ENCODE measurements at regions not wholly inside any gene's neighbourhood (a gene's known extent, or its start where the extent isn't known, plus 50 kb on each side); places are given as distances from the start of the nearest gene placed in this dataset.

DNA sequence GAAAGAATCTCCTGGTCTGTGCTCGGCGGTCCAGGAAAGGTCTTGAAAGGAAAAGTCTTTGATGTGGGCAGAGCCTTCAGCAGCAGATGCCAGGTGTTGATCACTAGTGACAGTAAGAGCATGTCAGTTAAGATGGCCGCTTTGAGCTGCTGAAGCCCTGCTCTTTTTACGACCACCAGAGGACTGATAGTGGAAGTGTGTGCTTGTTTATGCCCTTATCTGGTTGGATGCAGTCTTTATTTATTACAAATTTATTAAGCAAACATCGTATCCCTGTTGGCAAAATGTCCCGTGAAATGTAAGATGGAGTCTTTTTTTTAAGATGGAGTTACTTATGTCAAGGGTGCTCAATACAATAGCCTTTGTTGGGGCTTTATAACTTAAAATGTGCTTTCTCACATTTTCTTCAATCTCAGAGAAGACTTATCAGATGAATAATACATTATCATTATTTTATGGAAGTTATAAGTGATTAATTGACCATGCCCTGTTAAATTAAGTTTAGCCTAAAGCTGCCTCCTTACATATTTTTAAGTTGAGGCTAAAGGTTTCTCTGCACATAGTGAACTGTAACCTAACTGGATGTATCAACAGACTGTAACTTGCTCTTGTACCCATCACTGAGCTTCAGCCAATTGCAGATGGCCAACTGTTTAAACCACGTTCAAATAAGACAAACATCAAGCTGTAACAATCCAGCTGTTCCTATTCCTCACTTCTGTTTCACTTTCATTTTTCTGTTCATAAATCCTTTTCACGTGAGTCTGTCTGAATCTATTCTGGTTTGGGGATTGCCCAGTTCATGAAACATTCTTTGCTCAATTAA lies 97.4 kb upstream of the PIK3CG start:
- TF ChIP-seq FOXP2 (optimal IDR thresholded peaks at IDR 0.05; ENCODE audit: control extremely low read depth, extremely low read length, insufficient read depth) (no peak), POLR2AphosphoS5 (IDR thresholded peaks at IDR 0.05; ENCODE audit: borderline replicate concordance, low read depth, low read length) (no peak)
- H3K27ac ChIP-seq = no peak overlapping the region
- no peak for DNase-seq (ENCODE audit: low read depth, low spot score)
- no peak overlapping the region for H3K9ac ChIP-seq (ENCODE audit: insufficient read length)
- no peaks in the 10 kb centered on the region for H3K36me3 ChIP-seq (ENCODE audit: insufficient read depth, low read length)
- H3K4me3 ChIP-seq = no peak overlapping the region
- no peaks in the 10 kb centered on the region for H3K9me3 ChIP-seq (ENCODE audit: low read depth, low read length)

DNA sequence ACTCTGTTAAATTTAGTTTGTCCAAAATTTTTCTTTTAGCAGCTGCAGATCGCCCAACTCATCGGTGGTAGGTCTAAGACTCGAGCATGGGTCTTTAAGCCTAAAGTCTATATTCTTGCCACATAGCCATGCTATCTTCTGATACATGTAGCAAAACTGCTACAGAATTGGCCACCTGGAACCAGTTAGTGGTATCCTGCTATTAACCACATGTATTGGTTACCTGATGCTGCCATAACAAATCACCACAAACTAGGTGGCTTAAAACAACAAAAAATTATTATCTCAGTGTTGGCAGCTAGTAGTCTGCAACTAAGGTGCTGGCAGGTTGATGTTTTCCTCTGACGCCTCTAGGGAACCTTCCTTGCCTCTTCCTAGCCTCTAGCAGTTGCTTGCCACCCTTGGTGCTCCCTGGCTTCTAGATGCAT lies 96.7 kb upstream of the PIK3CG start:
- Histone ChIP-seq H3K4me3 (no peak overlapping the region), H3K27ac (no peak overlapping the region), H3K9me3 (ENCODE audit: low read depth, low read length) (no peaks in the 10 kb centered on the region), H3K36me3 (ENCODE audit: insufficient read depth, low read length) (no peaks in the 10 kb centered on the region), H3K9ac (ENCODE audit: insufficient read length) (no peak overlapping the region)
- no peak for DNase-seq (ENCODE audit: low read depth, low spot score)
- TF ChIP-seq POLR2AphosphoS5 (IDR thresholded peaks at IDR 0.05; ENCODE audit: borderline replicate concordance, low read depth, low read length) (no peak), EZH2 (IDR thresholded peaks at IDR 0.05) (no peak), FOXP2 (optimal IDR thresholded peaks at IDR 0.05; ENCODE audit: control extremely low read depth, extremely low read length, insufficient read depth) (no peak)

DNA sequence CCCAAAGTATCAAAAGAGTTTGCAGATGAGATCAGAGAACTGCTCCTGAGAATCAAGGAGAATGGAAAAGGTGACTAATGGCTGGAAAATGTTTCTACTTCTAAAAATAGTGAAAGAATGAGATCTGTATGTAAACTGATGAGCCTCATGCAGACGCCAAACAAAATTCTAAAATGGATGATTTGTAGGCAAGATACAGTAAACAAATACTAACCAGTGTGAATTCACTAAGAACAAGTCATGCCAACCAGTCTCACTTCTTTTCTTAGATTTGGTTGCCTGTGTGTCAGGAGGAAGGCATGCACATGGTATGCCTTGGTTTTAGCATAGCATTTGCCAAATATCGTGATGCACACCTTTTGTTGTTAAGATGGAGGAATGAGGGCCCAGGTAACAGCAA lies 94.9 kb upstream of the PIK3CG start:
- no peak overlapping the region for H3K27ac ChIP-seq
- H3K4me3 ChIP-seq = no peak overlapping the region
- H3K36me3 ChIP-seq (ENCODE audit: insufficient read depth, low read length) = no peaks in the 10 kb centered on the region
- H3K9ac ChIP-seq (ENCODE audit: insufficient read length) = no peak overlapping the region
- no peak for TF ChIP-seq POLR2AphosphoS5 (IDR thresholded peaks at IDR 0.05; ENCODE audit: borderline replicate concordance, low read depth, low read length)
- no peak for TF ChIP-seq FOXP2 (optimal IDR thresholded peaks at IDR 0.05; ENCODE audit: control extremely low read depth, extremely low read length, insufficient read depth)
- TF ChIP-seq EZH2 (IDR thresholded peaks at IDR 0.05) = no peak
- no peaks in the 10 kb centered on the region for H3K9me3 ChIP-seq (ENCODE audit: low read depth, low read length)
- DNase-seq (ENCODE audit: low read depth, low spot score) = no peak

DNA sequence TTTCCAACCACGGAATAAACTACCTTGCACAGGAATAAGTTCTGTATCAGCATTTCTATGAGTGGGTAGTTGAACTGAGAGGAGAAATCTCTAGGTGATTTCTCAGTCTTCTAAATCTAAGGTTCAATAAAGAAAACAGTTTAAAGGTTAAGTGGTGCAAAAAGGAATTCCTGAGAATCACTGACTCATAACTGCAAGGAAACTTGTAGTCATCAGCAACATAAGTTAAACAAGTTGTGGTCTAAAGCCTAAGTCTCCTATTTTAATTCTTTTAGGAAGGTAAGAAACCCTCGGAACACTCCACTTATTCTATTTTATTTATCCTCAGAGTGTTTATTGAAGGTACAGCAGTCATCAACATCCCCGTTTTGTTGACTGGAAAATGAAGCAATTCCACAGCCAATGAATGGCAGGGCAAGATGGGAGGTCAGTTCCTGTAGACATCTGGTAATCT lies 92.4 kb upstream of the PIK3CG start:
- no peaks in the 10 kb centered on the region for H3K36me3 ChIP-seq (ENCODE audit: insufficient read depth, low read length)
- H3K4me3 ChIP-seq = no peak overlapping the region
- no peak overlapping the region for H3K9ac ChIP-seq (ENCODE audit: insufficient read length)
- TF ChIP-seq FOXP2 (optimal IDR thresholded peaks at IDR 0.05; ENCODE audit: control extremely low read depth, extremely low read length, insufficient read depth) = no peak
- no peaks in the 10 kb centered on the region for H3K9me3 ChIP-seq (ENCODE audit: low read depth, low read length)
- DNase-seq (ENCODE audit: low read depth, low spot score) = no peak
- no peak overlapping the region for H3K27ac ChIP-seq

DNA sequence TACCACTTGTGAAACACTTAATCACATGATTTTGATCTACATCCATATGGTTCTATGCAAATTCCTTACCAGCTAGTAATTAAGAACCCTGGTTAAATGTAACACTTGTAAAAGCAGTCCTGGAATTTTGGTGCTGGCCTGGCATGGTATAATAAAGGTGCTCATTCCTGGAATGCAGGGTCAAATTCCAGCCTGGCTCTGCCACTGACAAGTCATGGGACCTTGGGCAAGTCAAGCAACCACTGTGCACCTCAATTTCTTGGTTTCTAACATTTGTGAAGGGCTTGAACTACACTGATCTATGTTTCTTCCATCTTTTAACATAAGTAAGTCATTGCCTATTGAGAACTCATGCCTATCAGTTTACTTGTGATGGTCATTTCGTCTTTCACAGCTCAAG lies 91.9 kb upstream of the PIK3CG start:
- DNase-seq (ENCODE audit: low read depth, low spot score) = no peak
- Histone ChIP-seq H3K4me3 (no peak overlapping the region), H3K9me3 (ENCODE audit: low read depth, low read length) (no peaks in the 10 kb centered on the region), H3K27ac (no peak overlapping the region), H3K36me3 (ENCODE audit: insufficient read depth, low read length) (no peaks in the 10 kb centered on the region), H3K9ac (ENCODE audit: insufficient read length) (no peak overlapping the region)
- TF ChIP-seq EZH2 (IDR thresholded peaks at IDR 0.05) (no peak), FOXP2 (optimal IDR thresholded peaks at IDR 0.05; ENCODE audit: control extremely low read depth, extremely low read length, insufficient read depth) (no peak), POLR2AphosphoS5 (IDR thresholded peaks at IDR 0.05; ENCODE audit: borderline replicate concordance, low read depth, low read length) (no peak)

DNA sequence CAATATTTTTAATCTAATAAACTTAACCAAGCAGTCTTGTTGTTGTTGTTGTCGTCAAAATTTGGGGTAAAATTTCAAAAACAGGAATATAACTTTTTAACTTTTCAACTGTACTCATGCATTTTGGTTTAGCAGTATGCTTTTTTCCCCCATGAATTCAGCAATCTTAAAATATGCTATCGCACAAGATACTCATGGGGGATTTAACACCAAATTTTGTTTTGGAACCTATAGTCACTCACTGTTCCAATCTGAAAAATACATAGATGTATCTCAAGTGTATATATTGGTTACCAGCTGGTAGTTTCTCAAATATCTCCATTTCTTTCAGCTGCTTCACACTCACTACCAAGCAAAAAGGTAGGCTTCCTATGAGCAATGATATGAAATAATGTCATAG lies 91.4 kb upstream of the PIK3CG start:
- Histone ChIP-seq H3K9me3 (ENCODE audit: low read depth, low read length) (no peaks in the 10 kb centered on the region), H3K9ac (ENCODE audit: insufficient read length) (no peak overlapping the region), H3K27ac (no peak overlapping the region), H3K4me3 (no peak overlapping the region), H3K36me3 (ENCODE audit: insufficient read depth, low read length) (no peaks in the 10 kb centered on the region)
- no peak for DNase-seq (ENCODE audit: low read depth, low spot score)
- TF ChIP-seq EZH2 (IDR thresholded peaks at IDR 0.05) (no peak), FOXP2 (optimal IDR thresholded peaks at IDR 0.05; ENCODE audit: control extremely low read depth, extremely low read length, insufficient read depth) (no peak), POLR2AphosphoS5 (IDR thresholded peaks at IDR 0.05; ENCODE audit: borderline replicate concordance, low read depth, low read length) (no peak)

DNA sequence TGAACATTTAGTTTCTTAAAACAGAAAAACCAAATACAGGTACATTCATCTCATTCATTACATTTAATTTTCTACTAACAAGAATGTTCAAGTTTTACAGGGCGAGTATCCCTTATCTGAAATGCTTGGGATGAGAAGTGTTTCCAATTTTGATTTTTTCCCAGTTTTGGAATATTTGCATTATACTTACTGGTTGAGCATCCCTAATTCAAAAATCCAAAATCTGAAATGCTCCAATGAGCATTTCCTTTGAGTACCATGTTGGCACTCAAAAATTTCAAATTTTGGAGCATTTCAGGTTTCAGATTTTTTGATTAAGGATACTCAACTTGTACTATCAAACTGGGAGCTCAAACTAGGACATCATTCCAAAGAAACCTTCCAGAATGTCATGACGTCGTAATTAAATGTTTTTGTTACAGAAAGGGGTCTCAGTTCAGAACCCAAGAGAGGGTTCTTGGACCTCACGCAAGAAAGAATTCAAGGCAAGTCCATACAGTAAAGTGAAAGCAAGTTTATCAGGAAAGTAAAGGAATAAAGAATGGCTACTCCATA lies 90.8 kb upstream of the PIK3CG start:
- TF ChIP-seq EZH2 (IDR thresholded peaks at IDR 0.05) (no peak), FOXP2 (optimal IDR thresholded peaks at IDR 0.05; ENCODE audit: control extremely low read depth, extremely low read length, insufficient read depth) (no peak), POLR2AphosphoS5 (IDR thresholded peaks at IDR 0.05; ENCODE audit: borderline replicate concordance, low read depth, low read length) (no peak)
- H3K27ac ChIP-seq = no peak overlapping the region
- no peak overlapping the region for H3K4me3 ChIP-seq
- no peaks in the 10 kb centered on the region for H3K36me3 ChIP-seq (ENCODE audit: insufficient read depth, low read length)
- no peak overlapping the region for H3K9ac ChIP-seq (ENCODE audit: insufficient read length)
- DNase-seq (ENCODE audit: low read depth, low spot score) = no peak
- H3K9me3 ChIP-seq (ENCODE audit: low read depth, low read length) = no peaks in the 10 kb centered on the region

DNA sequence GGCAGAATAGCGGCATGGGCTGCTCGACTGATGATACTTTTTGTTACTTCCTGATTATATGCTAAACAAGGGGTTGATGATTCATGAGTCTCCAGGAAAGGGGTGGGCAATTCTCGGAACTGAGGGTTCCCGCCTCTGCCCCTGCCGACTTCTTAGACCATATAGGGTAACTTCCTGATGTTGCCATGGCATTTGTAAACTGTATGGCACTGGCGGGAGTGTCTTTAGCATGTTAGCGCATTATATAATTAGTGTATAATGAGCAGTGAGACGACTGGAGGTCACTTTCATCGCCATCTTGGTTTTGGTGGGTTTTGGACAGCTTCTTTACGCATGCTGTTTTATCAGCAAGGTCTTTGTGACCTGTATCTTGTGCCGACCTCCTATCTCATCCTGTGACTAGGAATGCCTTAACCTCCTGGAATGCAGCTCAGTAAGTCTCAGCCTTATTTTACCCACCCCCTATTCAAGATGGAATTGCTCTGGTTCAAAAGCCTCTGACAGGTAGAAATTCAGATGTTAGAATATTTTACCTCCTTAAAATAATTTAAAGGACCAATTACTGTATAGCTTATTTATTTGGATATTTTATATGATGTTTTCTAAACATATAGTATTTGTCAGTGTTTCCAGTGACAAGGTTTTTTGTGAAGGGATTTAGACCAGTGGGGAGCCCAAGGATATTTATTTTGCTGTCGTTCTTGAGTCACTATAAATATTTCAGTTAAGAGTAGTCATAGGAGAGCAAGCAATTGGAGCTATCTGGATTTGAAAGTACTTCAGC lies 90.1 kb upstream of the PIK3CG start:
- Histone ChIP-seq H3K9me3 (ENCODE audit: low read depth, low read length) (no peaks in the 10 kb centered on the region), H3K36me3 (ENCODE audit: insufficient read depth, low read length) (no peaks in the 10 kb centered on the region), H3K27ac (no peak overlapping the region), H3K9ac (ENCODE audit: insufficient read length) (no peak overlapping the region), H3K4me3 (no peak overlapping the region)
- no peak for DNase-seq (ENCODE audit: low read depth, low spot score)
- TF ChIP-seq EZH2 (IDR thresholded peaks at IDR 0.05) (no peak), POLR2AphosphoS5 (IDR thresholded peaks at IDR 0.05; ENCODE audit: borderline replicate concordance, low read depth, low read length) (no peak), FOXP2 (optimal IDR thresholded peaks at IDR 0.05; ENCODE audit: control extremely low read depth, extremely low read length, insufficient read depth) (no peak)
